Stimulated activated CD4-positive, alpha-beta T cell treated with anti-CD3 and anti-CD28 coated beads, Interleukin-1b, Interleukin-23, amount 100 ng/mL, for 24 hours (primary cell): ENCODE measurements at regions not wholly inside any gene's neighbourhood (a gene's known extent, or its start where the extent isn't known, plus 50 kb on each side); places are given as distances from the start of the nearest gene placed in this dataset.

Source experiments
- DNase-seq, 4 experiments: peaks; one replicate each; pipeline ENCODE4 v3.0.0-alpha.2; 2020; ENCODE audit warnings: low read depth in 4 of 4, low spot score in 1 of 4

- no peak for DNase-seq
These were observed 139.0 kb downstream of the IRX1 start for GRCh38 chr5:3734632-3735031.

- DNase-seq, result no peak
These were observed 140.8 kb downstream of the IRX1 start for GRCh38 chr5:3736466-3736865.

GRCh38 chr5:3736926-3737325 is 141.3 kb downstream of the IRX1 start:
- no peak for DNase-seq

- no peak for DNase-seq
These were observed 143.3 kb downstream of the IRX1 start for GRCh38 chr5:3738919-3739318.

- no peak for DNase-seq
These were observed 145.1 kb downstream of the IRX1 start for GRCh38 chr5:3740546-3741373.

- no peak for DNase-seq
These were observed 145.7 kb downstream of the IRX1 start for GRCh38 chr5:3741374-3741770.

GRCh38 chr5:3742750-3743149 is 147.1 kb downstream of the IRX1 start:
- no peak for DNase-seq

GRCh38 chr5:3751846-3752245 is 156.2 kb downstream of the IRX1 start:
- no peak for DNase-seq

- no peak for DNase-seq
These were observed 182.4 kb downstream of the IRX1 start for GRCh38 chr5:3778000-3778550.

- DNase-seq, result no peak
These were observed 183.3 kb downstream of the IRX1 start for GRCh38 chr5:3778945-3779344.

- no peak for DNase-seq
These were observed 184.6 kb downstream of the IRX1 start for GRCh38 chr5:3780278-3780677.

GRCh38 chr5:3780907-3781306 is 185.3 kb downstream of the IRX1 start:
- no peak for DNase-seq

GRCh38 chr5:3784854-3785253 is 189.2 kb downstream of the IRX1 start:
- no peak for DNase-seq

GRCh38 chr5:3786165-3786564 is 190.5 kb downstream of the IRX1 start:
- DNase-seq, result no peak

GRCh38 chr5:3786891-3787430 is 191.3 kb downstream of the IRX1 start:
- DNase-seq, result no peak

- no peak for DNase-seq
These were observed 192.0 kb downstream of the IRX1 start for GRCh38 chr5:3787604-3788003.

GRCh38 chr5:3789519-3790193 is 194.0 kb downstream of the IRX1 start:
- DNase-seq, result no peak

GRCh38 chr5:3793162-3793561 is 197.5 kb downstream of the IRX1 start:
- DNase-seq, result no peak

GRCh38 chr5:3794611-3795010 is 199.0 kb downstream of the IRX1 start:
- no peak for DNase-seq

- no peak for DNase-seq
These were observed 201.1 kb downstream of the IRX1 start for GRCh38 chr5:3796736-3797135.

- no peak for DNase-seq
These were observed 206.3 kb downstream of the IRX1 start for GRCh38 chr5:3801967-3802366.

- DNase-seq, result no peak
These were observed 213.8 kb downstream of the IRX1 start for GRCh38 chr5:3809455-3809854.
